H9 (cell line): ENCODE measurements at regions not wholly inside any gene's neighbourhood (a gene's known extent, or its start where the extent isn't known, plus 50 kb on each side); places are given as distances from the start of the nearest gene placed in this dataset.

ENCODE experiments used
- DNase-seq: peaks from one replicate; pipeline ENCODE4 v3.0.0-alpha.2; 2017
- H2AFZ ChIP-seq: one replicate; pipeline ENCODE4 v1.6.1; 2013; ENCODE audit warnings: mild to moderate bottlenecking, low read length, control low read depth, moderate library complexity
- H2AK5ac ChIP-seq: 2 replicates; pipeline ENCODE4 v1.6.1; 2013; ENCODE audit warnings: low read length, control low read depth, mixed read lengths; ENCODE audit not compliant: insufficient read length
- H2BK120ac ChIP-seq: one replicate; pipeline ENCODE4 v1.6.1; 2013; ENCODE audit warnings: low read depth, mild to moderate bottlenecking, low read length, control low read depth, inconsistent platforms; ENCODE audit not compliant: poor library complexity, severe bottlenecking
- H2BK12ac ChIP-seq: 2 replicates; pipeline ENCODE4 v1.6.1; 2013; ENCODE audit warnings: low read length, control low read depth, mixed read lengths, low read depth; ENCODE audit not compliant: insufficient read length
- H2BK15ac ChIP-seq: 2 replicates; pipeline ENCODE4 v1.6.1; 2013; ENCODE audit warnings: low read depth, low read length, control low read depth
- H2BK20ac ChIP-seq: one replicate; pipeline ENCODE4 v1.6.1; 2013; ENCODE audit warnings: low read depth, mild to moderate bottlenecking, low read length, control low read depth, inconsistent platforms; ENCODE audit not compliant: poor library complexity, severe bottlenecking
- H2BK5ac ChIP-seq: 2 replicates; pipeline ENCODE4 v1.6.1; 2013; ENCODE audit warnings: low read length, control low read depth, mixed read lengths; ENCODE audit not compliant: insufficient read length
- H3K14ac ChIP-seq: 2 replicates; pipeline ENCODE4 v1.6.1; 2013; ENCODE audit warnings: low read length, control low read depth; ENCODE audit not compliant: insufficient read depth
- H3K18ac ChIP-seq: 2 replicates; pipeline ENCODE4 v1.6.1; 2013; ENCODE audit warnings: low read depth, mild to moderate bottlenecking, mixed read lengths, low read length, control low read depth; ENCODE audit not compliant: insufficient read length
- H3K23ac ChIP-seq: 2 replicates; pipeline ENCODE4 v1.6.1; 2013; ENCODE audit warnings: low read length, control low read depth, mixed read lengths, low read depth; ENCODE audit not compliant: insufficient read length
- H3K23me2 ChIP-seq: 2 replicates; pipeline ENCODE4 v1.6.1; 2013; ENCODE audit warnings: low read depth, mild to moderate bottlenecking, mixed read lengths, low read length, control low read depth; ENCODE audit not compliant: insufficient read length, poor library complexity, severe bottlenecking
- H3K27ac ChIP-seq: 2 replicates; pipeline ENCODE4 v1.5.1; 2013; ENCODE audit warnings: low read length, control low read depth, mixed read lengths, low read depth; ENCODE audit not compliant: insufficient read length
- H3K27me3 ChIP-seq: 2 replicates; pipeline ENCODE4 v1.6.1; 2013; ENCODE audit warnings: low read length, control low read depth, inconsistent platforms; ENCODE audit not compliant: insufficient read depth
- H3K4ac ChIP-seq: 2 replicates; pipeline ENCODE4 v1.6.1; 2013; ENCODE audit warnings: low read depth, mild to moderate bottlenecking, control low read depth, inconsistent platforms, low read length, moderate library complexity
- H3K4me1 ChIP-seq: 2 replicates; pipeline ENCODE4 v1.6.1; 2013; ENCODE audit warnings: low read length, control low read depth, inconsistent platforms; ENCODE audit not compliant: insufficient read depth
- H3K4me2 ChIP-seq: 2 replicates; pipeline ENCODE4 v1.6.1; 2013; ENCODE audit warnings: low read length, control low read depth, mixed read lengths; ENCODE audit not compliant: insufficient read length, insufficient read depth
- H3K56ac ChIP-seq: 2 replicates; pipeline ENCODE4 v1.6.1; 2013; ENCODE audit warnings: low read depth, mild to moderate bottlenecking, mixed read lengths, low read length, control low read depth; ENCODE audit not compliant: insufficient read length
- H3K79me1 ChIP-seq: 2 replicates; pipeline ENCODE4 v1.6.1; 2013; ENCODE audit warnings: low read depth, mild to moderate bottlenecking, moderate library complexity, low read length, control low read depth, inconsistent platforms; ENCODE audit not compliant: insufficient read depth, poor library complexity, severe bottlenecking
- H3K79me2 ChIP-seq: 2 replicates; pipeline ENCODE4 v1.6.1; 2013; ENCODE audit warnings: low read length, control low read depth, inconsistent platforms; ENCODE audit not compliant: insufficient read depth
- H3K9ac ChIP-seq: 2 replicates; pipeline ENCODE4 v1.6.1; 2013; ENCODE audit warnings: low read length, control low read depth, mixed read lengths; ENCODE audit not compliant: insufficient read length; ENCODE audit errors: extremely low read depth
- H3K9me3 ChIP-seq: one replicate; pipeline ENCODE4 v1.6.1; 2013; ENCODE audit warnings: low read depth, low read length, inconsistent platforms; ENCODE audit not compliant: control insufficient read depth
- H3T11ph ChIP-seq: one replicate; pipeline ENCODE4 v1.6.1; 2013; ENCODE audit warnings: mild to moderate bottlenecking, low read length, control low read depth, inconsistent platforms
- H4K20me1 ChIP-seq: one replicate; pipeline ENCODE4 v1.6.1; 2013; ENCODE audit not compliant: control insufficient read depth, insufficient read length, insufficient read depth
- H4K5ac ChIP-seq: 2 replicates; pipeline ENCODE4 v1.6.1; 2013; ENCODE audit warnings: low read depth, mild to moderate bottlenecking, mixed read lengths, low read length, control low read depth; ENCODE audit not compliant: insufficient read length
- H4K8ac ChIP-seq: replicated peaks from 2 replicates; pipeline ENCODE4 v1.6.1; 2013; ENCODE audit warnings: low read length, control low read depth, mixed read lengths, low read depth; ENCODE audit not compliant: insufficient read length
- H4K91ac ChIP-seq: 2 replicates; pipeline ENCODE4 v1.6.1; 2013; ENCODE audit warnings: low read depth, mild to moderate bottlenecking, moderate library complexity, mixed read lengths, low read length, control low read depth; ENCODE audit not compliant: insufficient read length
- H3K27ac Mint-ChIP-seq, 3 experiments: 2 replicates in 2 of 3; 3 replicates in 1 of 3; pipeline ENCODE4 v1.8.0; 2020 to 2021; ENCODE audit warnings: mixed read lengths in 3 of 3, mild to moderate bottlenecking in 1 of 3, moderate library complexity in 1 of 3
- H3K27me3 Mint-ChIP-seq: 2 replicates; pipeline ENCODE4 v1.8.0; 2021; ENCODE audit warnings: low read depth, mild to moderate bottlenecking, moderate library complexity, mixed read lengths
- H3K36me3 Mint-ChIP-seq, 3 experiments: 2 replicates in 2 of 3; 3 replicates in 1 of 3; pipeline ENCODE4 v1.8.0; 2020 to 2021; ENCODE audit warnings: low read depth in 3 of 3, mixed read lengths in 3 of 3; ENCODE audit not compliant: insufficient read depth in 1 of 3
- H3K4me1 Mint-ChIP-seq, 2 experiments: 2 replicates each; pipeline ENCODE4 v1.8.0; 2020; ENCODE audit warnings: mixed read lengths in 2 of 2
- H3K4me3 Mint-ChIP-seq, 2 experiments: 2 replicates in 1 of 2; 3 replicates in 1 of 2; pipeline ENCODE4 v1.8.0; 2020 to 2021; ENCODE audit warnings: mild to moderate bottlenecking in 2 of 2, mixed read lengths in 2 of 2, moderate library complexity in 1 of 2
- H3K9me3 Mint-ChIP-seq, 2 experiments: 2 replicates in 1 of 2; 3 replicates in 1 of 2; pipeline ENCODE4 v1.8.0; 2020; ENCODE audit warnings: mild to moderate bottlenecking in 2 of 2, mixed read lengths in 2 of 2, moderate library complexity in 1 of 2
- CTCF ChIP-seq: fragments of 200-600 bp; sonication (generic); conservative IDR thresholded peaks from 3 replicates; pipeline ENCODE4 v1.8.0; 2021; ENCODE audit warnings: antibody characterized with exemption, mild to moderate bottlenecking
- WGBS: extraction: QIAGEN DNeasy Blood & Tissue Kit; methylation state at CpG from one replicate; pipeline ENCODE4 v1.1.7; 2013; ENCODE audit warnings: missing lambda C conversion rate, low lambda C conversion rate, mixed read lengths; ENCODE audit not compliant: insufficient read length; ENCODE audit errors: extremely low coverage; 5-methylcytosine and 5-hydroxymethylcytosine counted together

DNA sequence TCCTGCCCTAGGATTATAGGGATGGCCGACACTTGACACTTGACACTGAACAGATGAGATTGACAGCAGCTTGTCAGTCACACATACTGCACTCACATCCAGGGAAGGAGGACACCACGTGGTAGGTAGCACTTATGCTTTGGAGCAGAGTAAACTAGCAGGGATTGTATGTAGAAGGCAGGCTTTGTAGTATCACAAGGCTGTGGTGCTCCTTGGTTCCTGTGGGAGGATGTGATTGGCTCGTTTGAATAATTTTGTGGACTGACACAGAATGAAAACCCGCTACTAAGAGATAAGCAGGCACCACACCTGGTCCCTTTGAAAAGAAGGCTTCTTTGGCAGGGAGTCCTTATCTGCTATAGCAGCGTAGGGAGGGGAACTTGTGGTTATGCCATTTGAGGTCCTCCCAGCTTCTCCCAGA, 63.6 kb upstream of the IL12B start:
- H3K4me1 Mint-ChIP-seq: no peaks in the 10 kb centered on the region
- Histone ChIP-seq H2AK5ac (no peak overlapping the region), H3K14ac (no peak overlapping the region), H2BK12ac (no peak overlapping the region), H3K9me3 (no peaks in the 10 kb centered on the region), H4K91ac (no peak overlapping the region), H2BK15ac (no peak overlapping the region), H4K5ac (no peak overlapping the region), H3K9ac (no peak overlapping the region), H3K4me2 (no peak overlapping the region), H3K23ac (no peak overlapping the region), H3K27me3 (no peaks in the 10 kb centered on the region), H2BK5ac (no peak overlapping the region), H2AFZ (no peak overlapping the region), H3K27ac (no peak overlapping the region), H4K20me1 (no peaks in the 10 kb centered on the region), H3K23me2 (no peaks in the 10 kb centered on the region), H4K8ac (no peak overlapping the region), H2BK20ac (no peak overlapping the region), H3K4me1 (no peaks in the 10 kb centered on the region), H3K18ac (no peak overlapping the region), H3K56ac (no peak overlapping the region), H3K4ac (no peak overlapping the region), H3K79me2 (0 out of 2 replicates have a peak, but pooled peaks cover 1% of the 10 kb centered on the region), H3T11ph (no peak overlapping the region), H2BK120ac (no peak overlapping the region), H3K79me1 (no peaks in the 10 kb centered on the region)
- H3K36me3 Mint-ChIP-seq: no peaks in the 10 kb centered on the region
- H3K9me3 Mint-ChIP-seq: no peaks in the 10 kb centered on the region
- no peak overlapping the region for H3K4me3 Mint-ChIP-seq
- no peak overlapping the region for H3K27ac Mint-ChIP-seq
- no peaks in the 10 kb centered on the region; the same call in none of the 2 replicates for H3K27me3 Mint-ChIP-seq
- WGBS: no CpG with 5 or more reads among the region's 5 CpGs
- no peak for DNase-seq
- no peak for TF ChIP-seq CTCF
